ENCODE measurements at regions not wholly inside any gene's neighbourhood (a gene's known extent, or its start where the extent isn't known, plus 50 kb on each side); places are given as distances from the start of the nearest gene placed in this dataset.

GRCh38 chr6:155544677-155545076, 89.0 kb upstream of the NOX3 start:
- no peak overlapping the region for H3K4me3 ChIP-seq (ENCODE audit: low read length)
- H3K9ac ChIP-seq (ENCODE audit: low read length) = no peak overlapping the region
- no peaks in the 10 kb centered on the region for H3K27me3 ChIP-seq (ENCODE audit: insufficient read depth, low read depth, low read length)
- no peaks in the 10 kb centered on the region for H3F3A ChIP-seq (ENCODE audit: insufficient read depth, low read length, poor library complexity, severe bottlenecking)
- no peak overlapping the region for H2AFZ ChIP-seq (ENCODE audit: low read depth, low read length)
- no peaks in the 10 kb centered on the region for H3K79me2 ChIP-seq (replicated peaks; ENCODE audit: insufficient read depth, low read length)
- no peak for TF ChIP-seq TAF1 (IDR thresholded peaks at IDR 0.05; ENCODE audit: low read depth)
- TF ChIP-seq MXI1 (conservative IDR thresholded peaks at IDR 0.05; ENCODE audit: poor library complexity, severe bottlenecking) = no peak
- no peak for TF ChIP-seq EZH2 (IDR thresholded peaks at IDR 0.05; ENCODE audit: borderline replicate concordance, insufficient read depth, low read length, poor library complexity, severe bottlenecking)
- no peak for TF ChIP-seq EP300 (conservative IDR thresholded peaks at IDR 0.05; ENCODE audit: poor library complexity, severe bottlenecking)
- TF ChIP-seq REST (IDR thresholded peaks at IDR 0.05; ENCODE audit: borderline replicate concordance) = no peak
- no peak for TF ChIP-seq RAD21 (conservative IDR thresholded peaks at IDR 0.05)
- TF ChIP-seq SMC3 (conservative IDR thresholded peaks at IDR 0.05; ENCODE audit: poor library complexity) = no peak
- no peak for TF ChIP-seq POLR2AphosphoS5 (IDR thresholded peaks at IDR 0.05)
- TF ChIP-seq, protein P1, sequence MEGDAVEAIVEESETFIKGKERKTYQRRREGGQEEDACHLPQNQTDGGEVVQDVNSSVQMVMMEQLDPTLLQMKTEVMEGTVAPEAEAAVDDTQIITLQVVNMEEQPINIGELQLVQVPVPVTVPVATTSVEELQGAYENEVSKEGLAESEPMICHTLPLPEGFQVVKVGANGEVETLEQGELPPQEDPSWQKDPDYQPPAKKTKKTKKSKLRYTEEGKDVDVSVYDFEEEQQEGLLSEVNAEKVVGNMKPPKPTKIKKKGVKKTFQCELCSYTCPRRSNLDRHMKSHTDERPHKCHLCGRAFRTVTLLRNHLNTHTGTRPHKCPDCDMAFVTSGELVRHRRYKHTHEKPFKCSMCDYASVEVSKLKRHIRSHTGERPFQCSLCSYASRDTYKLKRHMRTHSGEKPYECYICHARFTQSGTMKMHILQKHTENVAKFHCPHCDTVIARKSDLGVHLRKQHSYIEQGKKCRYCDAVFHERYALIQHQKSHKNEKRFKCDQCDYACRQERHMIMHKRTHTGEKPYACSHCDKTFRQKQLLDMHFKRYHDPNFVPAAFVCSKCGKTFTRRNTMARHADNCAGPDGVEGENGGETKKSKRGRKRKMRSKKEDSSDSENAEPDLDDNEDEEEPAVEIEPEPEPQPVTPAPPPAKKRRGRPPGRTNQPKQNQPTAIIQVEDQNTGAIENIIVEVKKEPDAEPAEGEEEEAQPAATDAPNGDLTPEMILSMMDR (IDR thresholded peaks at IDR 0.05; ENCODE audit: poor library complexity, severe bottlenecking) = no peak
- H3K36me3 ChIP-seq (ENCODE audit: insufficient read depth, low read length) = no peaks in the 10 kb centered on the region
- no peaks in the 10 kb centered on the region for H3K9me3 ChIP-seq (ENCODE audit: low read length)
- H3K9me2 ChIP-seq (ENCODE audit: insufficient read depth, low read length) = no peaks in the 10 kb centered on the region
- no peak overlapping the region for H3K4me2 ChIP-seq (ENCODE audit: low read length)
- no peaks in the 10 kb centered on the region for H4K20me1 ChIP-seq (ENCODE audit: insufficient read depth)
- no peak overlapping the region for H3K27ac ChIP-seq (ENCODE audit: low read length)

GRCh38 chr6:155543166-155543847, 87.7 kb upstream of the NOX3 start:
- TF ChIP-seq MXI1 (conservative IDR thresholded peaks at IDR 0.05; ENCODE audit: poor library complexity, severe bottlenecking) (no peak), SMC3 (conservative IDR thresholded peaks at IDR 0.05; ENCODE audit: poor library complexity) (no peak), RAD21 (conservative IDR thresholded peaks at IDR 0.05) (no peak), EZH2 (IDR thresholded peaks at IDR 0.05; ENCODE audit: borderline replicate concordance, insufficient read depth, low read length, poor library complexity, severe bottlenecking) (no peak), TAF1 (IDR thresholded peaks at IDR 0.05; ENCODE audit: low read depth) (no peak), EP300 (conservative IDR thresholded peaks at IDR 0.05; ENCODE audit: poor library complexity, severe bottlenecking) (no peak), POLR2AphosphoS5 (IDR thresholded peaks at IDR 0.05) (no peak), REST (IDR thresholded peaks at IDR 0.05; ENCODE audit: borderline replicate concordance) (no peak)
- TF ChIP-seq, protein P1 (IDR thresholded peaks at IDR 0.05; ENCODE audit: poor library complexity, severe bottlenecking) = no peak
- Histone ChIP-seq H3K9ac (ENCODE audit: low read length) (no peak overlapping the region), H2AFZ (ENCODE audit: low read depth, low read length) (no peak overlapping the region), H3K9me3 (ENCODE audit: low read length) (no peaks in the 10 kb centered on the region), H3F3A (ENCODE audit: insufficient read depth, low read length, poor library complexity, severe bottlenecking) (no peaks in the 10 kb centered on the region), H3K36me3 (ENCODE audit: insufficient read depth, low read length) (no peaks in the 10 kb centered on the region), H3K9me2 (ENCODE audit: insufficient read depth, low read length) (no peaks in the 10 kb centered on the region), H3K27me3 (ENCODE audit: insufficient read depth, low read depth, low read length) (no peaks in the 10 kb centered on the region), H3K4me3 (ENCODE audit: low read length) (no peak overlapping the region), H3K79me2 (replicated peaks; ENCODE audit: insufficient read depth, low read length) (no peaks in the 10 kb centered on the region), H4K20me1 (ENCODE audit: insufficient read depth) (no peaks in the 10 kb centered on the region), H3K4me2 (ENCODE audit: low read length) (no peak overlapping the region), H3K27ac (ENCODE audit: low read length) (no peak overlapping the region)

Data from neural cell (in vitro differentiated cells).